HCEC 1CT (cell line): ENCODE measurements at regions not wholly inside any gene's neighbourhood (a gene's known extent, or its start where the extent isn't known, plus 50 kb on each side); places are given as distances from the start of the nearest gene placed in this dataset.
"Not testable (repeated sequence)": the region's sequence is repeated elsewhere in the genome, so short reads cannot be mapped to it uniquely, and the experiment has no call there.

Experiments used
- DNase-seq: peaks from one replicate; pipeline ENCODE4 v3.0.0-alpha.2; 2017

- no peak for DNase-seq
These were observed 344.7 kb upstream of the PTBP2 start for GRCh38 chr1:96376846-96377245.

GRCh38 chr1:96384611-96385010, 337.0 kb upstream of the PTBP2 start:
- DNase-seq: peak; percentile 34

DNA sequence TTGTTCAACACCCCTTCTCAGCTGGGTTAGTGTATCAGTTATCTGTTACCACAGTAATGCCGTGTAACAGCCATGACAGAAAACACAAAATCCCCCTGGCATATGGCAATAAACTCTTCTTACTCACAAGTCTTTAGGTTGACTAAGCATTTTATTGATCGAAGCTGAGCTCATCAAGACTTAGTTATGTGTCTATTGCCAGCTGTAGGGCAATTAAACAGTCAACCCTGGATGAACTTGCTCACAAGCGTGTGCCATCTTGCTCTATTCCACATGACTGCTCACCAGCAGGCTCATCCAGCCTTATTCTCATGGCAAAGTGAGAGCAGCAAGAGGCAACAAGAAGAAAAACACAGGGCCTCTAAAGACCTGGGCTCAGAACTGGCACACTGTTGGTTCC, 333.8 kb upstream of the PTBP2 start:
- no peak for DNase-seq

GRCh38 chr1:96388421-96389310, 332.9 kb upstream of the PTBP2 start:
- DNase-seq: peak; percentile 61

DNA sequence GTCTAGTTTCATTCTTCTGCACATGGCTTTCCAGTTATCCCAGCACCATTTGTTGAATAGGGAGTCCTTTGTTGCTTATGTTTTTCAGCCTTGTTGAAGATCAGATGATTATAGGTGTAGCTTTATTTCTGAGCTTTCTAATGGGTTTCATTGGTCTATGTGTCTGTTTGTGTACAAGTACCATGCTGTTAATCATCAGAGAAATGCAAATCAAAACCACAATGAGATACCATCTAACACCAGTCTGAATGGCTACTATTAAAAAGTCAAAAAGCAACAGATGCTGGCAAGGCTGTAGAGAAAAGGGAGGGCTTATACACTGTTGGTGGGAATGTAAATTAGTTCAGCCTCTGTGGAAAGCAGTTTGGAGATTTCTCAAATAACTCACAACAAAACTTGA, 321.5 kb upstream of the PTBP2 start:
- no peak for DNase-seq

DNA sequence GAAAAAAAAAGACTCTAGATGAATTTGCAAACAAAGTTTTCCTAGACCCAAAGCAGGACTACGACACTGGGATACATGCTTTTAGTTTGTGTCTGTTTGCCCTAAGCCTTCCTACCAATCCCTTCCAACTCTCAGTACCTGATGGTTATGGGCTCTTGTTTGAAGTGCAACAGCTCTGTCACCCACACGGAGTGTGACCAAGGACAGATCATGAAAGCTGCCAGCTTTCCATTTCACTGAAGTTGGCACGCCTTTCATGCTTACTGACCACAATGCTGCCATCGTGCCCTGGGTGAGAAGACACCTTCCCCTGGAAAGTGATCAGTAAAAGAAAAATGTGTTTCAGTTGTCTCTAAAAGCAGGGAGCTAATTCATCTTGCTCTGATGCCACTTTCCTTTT, 312.5 kb upstream of the PTBP2 start:
- DNase-seq: no peak

- no peak for DNase-seq
These were observed 311.9 kb upstream of the PTBP2 start for GRCh38 chr1:96409689-96410088.

DNA sequence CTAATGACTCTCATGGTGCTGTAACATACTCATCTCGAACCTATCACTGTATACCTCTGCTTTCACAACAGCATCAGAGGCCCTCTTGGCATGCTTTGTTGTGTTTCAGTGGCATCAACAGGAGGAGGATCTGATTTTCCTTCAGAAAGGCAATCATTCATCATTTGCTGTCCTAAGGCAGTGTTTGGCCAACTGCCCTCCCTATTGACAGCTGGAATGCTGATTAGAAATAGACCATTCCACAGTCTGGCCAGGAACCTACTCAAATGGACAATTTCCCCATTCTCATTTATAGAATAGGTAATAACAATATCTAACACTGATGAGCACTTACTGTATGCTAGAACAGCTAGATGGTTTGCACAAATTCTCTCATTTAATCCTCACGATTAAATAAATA, 310.6 kb upstream of the PTBP2 start:
- no peak for DNase-seq

DNA sequence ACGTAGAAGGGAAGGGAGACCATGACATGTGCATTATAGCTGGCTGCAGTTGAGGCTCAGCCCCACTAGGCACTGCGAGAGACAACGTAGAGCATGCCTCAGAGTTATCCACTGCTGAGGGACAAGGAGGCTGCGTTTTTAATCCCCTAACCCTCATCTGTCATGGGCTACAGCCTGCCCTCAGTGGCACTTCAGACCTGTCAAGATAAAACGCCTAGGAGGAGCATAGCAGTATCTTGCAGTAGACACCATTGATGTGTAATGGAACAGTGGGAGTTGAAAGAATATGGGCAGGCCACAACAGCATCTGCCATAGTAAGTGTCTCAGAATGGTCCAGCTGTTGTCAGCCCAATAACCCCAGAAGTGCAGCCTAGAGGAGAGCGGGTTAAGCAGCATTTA, 307.0 kb upstream of the PTBP2 start:
- no peak for DNase-seq

DNA sequence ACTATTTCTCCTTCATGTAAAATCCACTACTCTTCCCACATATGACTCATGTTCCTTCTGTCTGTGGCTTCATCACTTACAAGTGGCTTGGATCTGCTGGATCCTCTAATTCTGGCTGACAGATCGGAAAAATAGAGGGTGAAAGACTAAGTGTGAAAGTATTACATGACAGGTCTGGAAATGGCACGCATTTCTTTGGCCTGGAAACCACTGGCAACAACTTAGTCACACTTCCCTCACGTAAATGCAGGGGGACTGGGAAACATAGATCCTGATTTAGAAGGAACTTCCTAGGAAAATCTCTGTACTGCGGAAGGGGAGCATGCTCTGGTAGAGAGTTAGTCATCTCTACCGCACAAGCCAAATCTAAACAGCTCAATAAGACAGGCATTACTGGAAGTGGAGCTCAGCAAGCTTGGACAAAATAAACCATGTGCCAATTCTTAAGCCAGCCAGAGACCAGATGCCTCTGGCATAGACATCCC, 305.4 kb upstream of the PTBP2 start:
- DNase-seq: peak; percentile 100

GRCh38 chr1:96416701-96417444, 304.7 kb upstream of the PTBP2 start:
- DNase-seq: peak; percentile 32

DNA sequence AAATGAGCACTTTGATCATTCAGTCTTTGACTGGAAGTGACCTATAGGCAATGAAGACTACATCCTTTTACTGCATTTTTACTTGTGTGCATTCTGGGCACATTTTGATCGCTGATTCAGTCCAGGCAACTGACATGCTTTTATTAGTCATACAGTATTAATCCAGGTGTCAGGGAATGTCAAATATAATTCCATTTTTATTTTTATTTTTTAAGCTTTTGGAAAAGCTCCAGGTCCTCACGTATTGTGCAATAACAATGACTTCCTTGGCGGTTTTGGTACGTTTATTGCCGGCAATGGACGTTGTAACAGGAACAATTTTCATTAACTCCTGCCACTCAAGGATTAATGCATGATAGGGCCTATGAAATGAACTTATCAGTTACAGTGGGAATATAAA, 302.6 kb upstream of the PTBP2 start:
- DNase-seq: peak; percentile 51

DNA sequence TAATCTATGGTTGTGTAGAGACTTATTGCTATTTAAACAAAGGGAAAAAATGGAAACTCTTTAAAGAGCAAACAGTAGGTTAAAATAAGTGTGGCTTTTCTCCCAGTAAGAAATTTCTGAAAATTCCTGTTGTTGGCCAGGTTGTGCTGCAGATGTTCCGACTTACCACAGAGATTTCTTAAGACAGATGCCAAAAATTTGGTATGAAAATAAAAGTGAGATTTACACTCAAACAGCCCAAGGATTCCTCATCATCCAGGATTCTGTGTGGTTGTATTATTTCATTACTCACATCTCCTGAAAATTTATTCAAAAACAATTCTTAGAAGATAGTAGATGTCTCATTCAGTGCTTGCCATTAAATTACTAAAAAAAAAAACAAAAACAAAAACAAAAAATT, 296.7 kb upstream of the PTBP2 start:
- DNase-seq: peak; percentile 4

GRCh38 chr1:96425382-96426129, 296.0 kb upstream of the PTBP2 start:
- DNase-seq: no peak

- no peak for DNase-seq
These were observed 294.0 kb upstream of the PTBP2 start for GRCh38 chr1:96427616-96428015.

DNA sequence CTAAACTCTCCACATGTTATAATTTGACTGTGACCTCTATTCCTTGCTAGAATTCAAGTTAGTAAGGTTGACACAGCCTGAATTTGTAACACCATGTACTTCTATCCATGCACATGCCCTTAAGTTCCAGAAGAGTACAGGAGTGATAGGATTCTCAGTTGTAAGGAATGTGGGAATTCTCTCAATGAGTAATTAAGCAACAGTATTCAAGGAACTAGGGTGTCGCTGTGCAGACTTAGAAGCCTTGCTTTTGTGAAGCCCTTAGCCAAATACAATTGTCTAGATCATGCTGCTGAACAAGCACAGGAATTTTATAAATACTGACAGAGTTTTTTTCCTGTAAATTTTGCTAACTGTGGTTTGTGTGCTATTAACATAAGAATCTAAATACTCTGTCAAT, 276.3 kb upstream of the PTBP2 start:
- DNase-seq: peak; percentile 1

GRCh38 chr1:96464066-96464465, 257.5 kb upstream of the PTBP2 start:
- DNase-seq: no peak

- DNase-seq: no peak
These were observed 257.1 kb upstream of the PTBP2 start for GRCh38 chr1:96464522-96464921.

GRCh38 chr1:96464991-96465390, 256.6 kb upstream of the PTBP2 start:
- no peak for DNase-seq

GRCh38 chr1:96465441-96465840, 256.1 kb upstream of the PTBP2 start:
- no peak for DNase-seq

DNA sequence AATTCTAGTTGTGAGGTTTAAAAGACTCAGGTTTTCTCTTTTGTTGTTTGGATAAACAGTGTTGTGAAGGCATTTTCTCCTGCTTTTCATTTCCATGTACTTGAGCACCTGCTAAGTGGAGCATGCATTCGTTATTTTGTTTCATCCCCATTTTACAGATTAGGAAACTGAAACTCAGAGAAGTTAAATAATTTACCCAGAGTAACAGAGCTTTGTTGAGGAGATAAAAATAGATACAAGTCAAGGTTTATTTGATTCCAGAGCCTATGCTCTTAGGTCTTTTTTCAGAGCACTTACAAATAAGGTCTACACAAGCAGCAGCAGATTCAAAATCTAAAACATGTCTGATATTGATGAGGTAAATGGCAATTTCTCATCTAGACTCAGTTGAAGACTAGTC, 254.7 kb upstream of the PTBP2 start:
- no peak for DNase-seq

- not testable (repeated sequence) for DNase-seq
These were observed 251.9 kb upstream of the PTBP2 start for GRCh38 chr1:96469726-96470125.

DNA sequence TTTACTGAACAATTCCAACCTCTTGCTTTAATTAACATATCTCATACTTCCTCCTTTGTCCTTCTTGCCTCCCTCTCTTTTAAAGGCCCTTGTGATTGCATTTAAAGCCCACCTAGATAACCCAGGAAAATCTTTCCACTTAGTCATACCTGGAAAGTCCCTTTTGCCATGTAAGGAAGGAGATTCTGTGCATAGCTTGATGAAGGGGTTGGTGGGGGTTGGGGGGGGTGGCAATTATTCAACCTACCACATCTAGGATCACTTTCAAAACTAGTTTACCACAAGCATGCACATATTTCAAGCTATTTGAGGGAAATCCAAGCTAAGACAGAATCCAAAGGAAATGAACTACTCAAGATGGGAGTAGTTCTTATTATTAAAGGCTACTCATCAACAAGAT, 249.1 kb upstream of the PTBP2 start:
- DNase-seq: no peak
